A549 (cell line): ENCODE measurements at regions not wholly inside any gene's neighbourhood (a gene's known extent, or its start where the extent isn't known, plus 50 kb on each side); places are given as distances from the start of the nearest gene placed in this dataset.

Experiments used
- ATAC-seq, 2 experiments: fragments of 200-7000 bp in 1 of 2; fragments of >200 bp in 1 of 2; cut with Nextera tagmentation in 1 of 2; cut with Tn5 transposase in 1 of 2; 3 replicates each; pipeline versions ENCODE4 v1.8.0 to v1.9.1; 2018 to 2020; ENCODE audit warnings: mild to moderate bottlenecking in 1 of 2, moderate library complexity in 1 of 2
- CTCF ChIA-PET: fragments of 300-600 bp; sonication (Branson Sonifier 250); formaldehyde crosslinking; extraction: SDS; loops from one replicate; lab custom pipeline; 2021; ENCODE audit warnings: antibody characterized with exemption, inconsistent platforms; lab: Yijun Ruan, JAX
- POLR2A ChIA-PET: fragments of 350-600 bp; formaldehyde crosslinking; extraction: SDS; loops from one replicate; lab custom pipeline; 2021; ENCODE audit warnings: antibody characterized with exemption, inconsistent platforms; lab: Yijun Ruan, JAX
- DNase-seq, 2 experiments: peaks; one replicate each; pipeline versions ENCODE4 v3.0.0 to v3.0.0-alpha.2; 2011 to 2016; ENCODE audit warnings: low read depth in 1 of 2, low spot score in 1 of 2
- FAIRE-seq: peaks from 2 replicates; lab custom pipeline; 2011; peaks lifted over from hg19 to GRCh38; lab: Jason Lieb, UNC
- H3K27ac ChIP-seq, 2 experiments: fragments of >200 bp; sonication (Bioruptor Twin); formaldehyde crosslinking; 3 replicates each; pipeline ENCODE4 v1.5.1; 2016 to 2017
- H3K4me1 ChIP-seq: fragments of >200 bp; sonication (Bioruptor Twin); formaldehyde crosslinking; 3 replicates; pipeline ENCODE4 v1.6.1; 2016
- H3K4me2 ChIP-seq: fragments of >200 bp; sonication (Bioruptor Twin); formaldehyde crosslinking; 3 replicates; pipeline ENCODE4 v1.6.1; 2016
- H3K4me3 ChIP-seq: fragments of >200 bp; sonication (Bioruptor Twin); formaldehyde crosslinking; 3 replicates; pipeline ENCODE4 v1.5.1; 2016
- H3K9me3 ChIP-seq: fragments of >200 bp; sonication (Bioruptor Twin); formaldehyde crosslinking; 3 replicates; pipeline ENCODE4 v1.6.1; 2016
- BHLHE40 ChIP-seq: IDR thresholded peaks from 2 replicates; pipeline ENCODE4 v1.6.1; 2012; ENCODE audit warnings: low read depth, low read length, inconsistent platforms
- CBX2 ChIP-seq: fragments of 200-600 bp; sonication (generic); IDR thresholded peaks from 2 replicates; pipeline ENCODE4 v1.6.1; 2016; ENCODE audit warnings: low read depth, mild to moderate bottlenecking, borderline replicate concordance
- CBX8 ChIP-seq: fragments of 200-600 bp; sonication (generic); IDR thresholded peaks from 2 replicates; pipeline ENCODE4 v1.6.1; 2016
- EHMT2 ChIP-seq: fragments of 200-600 bp; sonication (generic); IDR thresholded peaks from 2 replicates; pipeline ENCODE4 v1.6.1; 2016; ENCODE audit warnings: antibody characterized with exemption, low read depth, mild to moderate bottlenecking, moderate library complexity
- EP300 ChIP-seq, 2 experiments: fragments of >200 bp; sonication (Bioruptor Twin); formaldehyde crosslinking; IDR thresholded peaks; 2 replicates in 1 of 2; 3 replicates in 1 of 2; pipeline ENCODE4 v1.6.1; 2016 to 2017
- ESRRA ChIP-seq: fragments of 150-350 bp; IDR thresholded peaks from 2 replicates; pipeline ENCODE4 v1.6.1; 2014; ENCODE audit warnings: mild to moderate bottlenecking, low read length, borderline replicate concordance
- FOSB ChIP-seq: fragments of 250-450 bp; sonication (Bioruptor Pico); IDR thresholded peaks from 2 replicates; pipeline ENCODE4 v1.5.0; 2020; ENCODE audit warnings: mild to moderate bottlenecking, moderate library complexity
- FOSL2 ChIP-seq, 2 experiments: fragments of 450-650 bp in 1 of 2; fragments of >200 bp in 1 of 2; sonication (Bioruptor Twin) in 1 of 2; formaldehyde crosslinking; IDR thresholded peaks; 2 replicates each; pipeline versions ENCODE4 v1.5.0 to v1.6.1; 2016 to 2020; ENCODE audit warnings: mild to moderate bottlenecking in 1 of 2, moderate library complexity in 1 of 2
- HDAC2 ChIP-seq: fragments of 200-600 bp; sonication (generic); IDR thresholded peaks from 2 replicates; pipeline ENCODE4 v1.6.1; 2016
- HOXA7 ChIP-seq: fragments of 250-450 bp; sonication (Bioruptor Pico); IDR thresholded peaks from 2 replicates; pipeline ENCODE4 v1.5.0; 2020; ENCODE audit warnings: mild to moderate bottlenecking, moderate library complexity
- HOXB13 ChIP-seq: fragments of 250-450 bp; sonication (Bioruptor Pico); IDR thresholded peaks from 2 replicates; pipeline ENCODE4 v1.5.0; 2020; ENCODE audit warnings: low read depth, mild to moderate bottlenecking, moderate library complexity
- JUN ChIP-seq, 2 experiments: fragments of >200 bp; sonication (Bioruptor Twin); formaldehyde crosslinking; IDR thresholded peaks; 2 replicates in 1 of 2; 3 replicates in 1 of 2; pipeline ENCODE4 v1.6.1; 2016 to 2017
- MYC ChIP-seq: IDR thresholded peaks from 2 replicates; pipeline ENCODE4 v1.6.1; 2012; ENCODE audit warnings: mild to moderate bottlenecking, inconsistent platforms, low read length, improper control_type of control experiment, borderline replicate concordance
- NFE2L2 ChIP-seq: fragments of 150-350 bp; conservative IDR thresholded peaks from 2 replicates; pipeline ENCODE4 v1.6.1; 2014; ENCODE audit warnings: low read length
- NPAS2 ChIP-seq: fragments of 250-450 bp; sonication (Bioruptor Pico); IDR thresholded peaks from 2 replicates; pipeline ENCODE4 v1.8.0; 2022; ENCODE audit warnings: mild to moderate bottlenecking, moderate library complexity, borderline replicate concordance
- NR3C1 ChIP-seq: fragments of >200 bp; sonication (Bioruptor Twin); formaldehyde crosslinking; IDR thresholded peaks from 3 replicates; pipeline ENCODE4 v1.6.1; 2017
- POLR2A ChIP-seq: IDR thresholded peaks from 2 replicates; pipeline ENCODE4 v1.6.1; 2012; ENCODE audit warnings: mild to moderate bottlenecking, low read length
- RCOR1 ChIP-seq: fragments of 150-350 bp; IDR thresholded peaks from 2 replicates; pipeline ENCODE4 v1.6.1; 2014; ENCODE audit warnings: antibody characterized with exemption, low read length, low read depth
- SMC3 ChIP-seq: fragments of >200 bp; sonication (Bioruptor Twin); formaldehyde crosslinking; IDR thresholded peaks from 3 replicates; pipeline ENCODE4 v1.6.1; 2018; ENCODE audit warnings: inconsistent platforms
- SREBF2 ChIP-seq: fragments of 450-650 bp; IDR thresholded peaks from 2 replicates; pipeline ENCODE4 v1.6.1; 2014; ENCODE audit warnings: mild to moderate bottlenecking, moderate library complexity
- TFCP2L1 ChIP-seq: fragments of 250-450 bp; sonication (Bioruptor Pico); IDR thresholded peaks from 2 replicates; pipeline ENCODE4 v1.5.0; 2021; ENCODE audit warnings: mild to moderate bottlenecking
- ZC3H11A ChIP-seq: fragments of 450-650 bp; IDR thresholded peaks from 2 replicates; pipeline ENCODE4 v1.6.1; 2014; ENCODE audit warnings: antibody characterized with exemption, mild to moderate bottlenecking
- ZNF302 ChIP-seq: fragments of 250-450 bp; sonication (Bioruptor Pico); IDR thresholded peaks from 2 replicates; pipeline ENCODE4 v1.9.0; 2021; ENCODE audit warnings: inconsistent platforms, mild to moderate bottlenecking, moderate library complexity
- WGBS: methylation state at CpG from one replicate; pipeline ENCODE4 v1.1.6; 2017; ENCODE audit errors: missing lambda C conversion rate; 5-methylcytosine and 5-hydroxymethylcytosine counted together
- TF ChIP-seq, protein P1 (sequence below): IDR thresholded peaks from 2 replicates; pipeline ENCODE4 v1.6.1; 2012
- TF ChIP-seq, protein P2 (sequence below): fragments of >200 bp; sonication (Bioruptor Twin); formaldehyde crosslinking; IDR thresholded peaks from 3 replicates; pipeline ENCODE4 v1.6.1; 2016
- TF ChIP-seq, protein P3 (sequence below): fragments of >200 bp; sonication (Bioruptor Twin); formaldehyde crosslinking; IDR thresholded peaks from 3 replicates; pipeline ENCODE4 v1.5.1; 2016
- TF ChIP-seq, protein P4 (sequence below): fragments of 150-350 bp; IDR thresholded peaks from 2 replicates; pipeline ENCODE4 v1.6.1; 2014; ENCODE audit warnings: low read depth, mild to moderate bottlenecking, low read length
- TF ChIP-seq, protein P5 (sequence below): fragments of 450-650 bp; IDR thresholded peaks from 2 replicates; pipeline ENCODE4 v1.6.1; 2014; ENCODE audit warnings: antibody characterized with exemption
- TF ChIP-seq, protein P6 (sequence below): IDR thresholded peaks from 2 replicates; pipeline ENCODE4 v1.6.1; 2012; ENCODE audit warnings: low read depth, borderline replicate concordance

DNA sequence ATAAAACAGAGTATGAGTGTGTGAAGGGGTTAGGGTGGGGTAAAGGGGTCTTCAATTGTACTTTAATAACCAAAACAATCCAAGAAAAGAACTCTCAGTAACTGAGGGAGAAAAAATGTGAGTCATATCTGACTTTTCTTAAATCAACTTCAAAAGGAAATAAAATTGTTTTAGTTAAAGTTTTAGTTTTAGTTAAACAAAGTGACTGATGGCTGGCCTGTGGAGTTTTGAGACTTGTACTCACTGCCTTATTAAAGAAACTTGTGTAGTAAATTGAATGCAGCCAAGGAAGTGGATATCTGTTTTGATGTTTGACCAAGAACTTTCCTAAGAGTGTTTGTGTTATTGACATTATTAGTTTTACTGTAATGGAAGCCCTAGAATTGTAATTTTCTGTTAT, 2032.6 kb downstream of the MAT2B start:
- Histone ChIP-seq H3K4me3 (no peak overlapping the region), H3K9me3 (no peaks in the 10 kb centered on the region), H3K27ac (no peak overlapping the region), H3K4me2 (no peak overlapping the region), H3K4me1 (no peaks in the 10 kb centered on the region)
- no peak for FAIRE-seq
- no peak for DNase-seq
- no peak for TF ChIP-seq FOSL2 (IDR thresholded peaks at IDR 0.05)
- no peak for TF ChIP-seq FOSL2 (CRISPR knock-in tag; IDR thresholded peaks at IDR 0.05)
- TF ChIP-seq HOXB13 (CRISPR knock-in tag): no peak
- TF ChIP-seq, protein P1, sequence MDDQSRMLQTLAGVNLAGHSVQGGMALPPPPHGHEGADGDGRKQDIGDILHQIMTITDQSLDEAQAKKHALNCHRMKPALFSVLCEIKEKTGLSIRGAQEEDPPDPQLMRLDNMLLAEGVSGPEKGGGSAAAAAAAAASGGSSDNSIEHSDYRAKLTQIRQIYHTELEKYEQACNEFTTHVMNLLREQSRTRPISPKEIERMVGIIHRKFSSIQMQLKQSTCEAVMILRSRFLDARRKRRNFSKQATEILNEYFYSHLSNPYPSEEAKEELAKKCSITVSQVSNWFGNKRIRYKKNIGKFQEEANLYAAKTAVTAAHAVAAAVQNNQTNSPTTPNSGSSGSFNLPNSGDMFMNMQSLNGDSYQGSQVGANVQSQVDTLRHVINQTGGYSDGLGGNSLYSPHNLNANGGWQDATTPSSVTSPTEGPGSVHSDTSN: no peak
- TF ChIP-seq HOXA7 (CRISPR knock-in tag): no peak
- no peak for TF ChIP-seq POLR2A
- TF ChIP-seq ZC3H11A: no peak
- TF ChIP-seq JUN (IDR thresholded peaks at IDR 0.05): no peak
- no peak for TF ChIP-seq TFCP2L1 (CRISPR knock-in tag)
- no peak for TF ChIP-seq NFE2L2
- no peak for TF ChIP-seq EP300 (IDR thresholded peaks at IDR 0.05)
- TF ChIP-seq CBX2: no peak
- TF ChIP-seq SREBF2: no peak
- no peak for TF ChIP-seq SMC3
- TF ChIP-seq, protein P2, sequence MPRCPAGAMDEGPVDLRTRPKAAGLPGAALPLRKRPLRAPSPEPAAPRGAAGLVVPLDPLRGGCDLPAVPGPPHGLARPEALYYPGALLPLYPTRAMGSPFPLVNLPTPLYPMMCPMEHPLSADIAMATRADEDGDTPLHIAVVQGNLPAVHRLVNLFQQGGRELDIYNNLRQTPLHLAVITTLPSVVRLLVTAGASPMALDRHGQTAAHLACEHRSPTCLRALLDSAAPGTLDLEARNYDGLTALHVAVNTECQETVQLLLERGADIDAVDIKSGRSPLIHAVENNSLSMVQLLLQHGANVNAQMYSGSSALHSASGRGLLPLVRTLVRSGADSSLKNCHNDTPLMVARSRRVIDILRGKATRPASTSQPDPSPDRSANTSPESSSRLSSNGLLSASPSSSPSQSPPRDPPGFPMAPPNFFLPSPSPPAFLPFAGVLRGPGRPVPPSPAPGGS: no peak
- no peak for TF ChIP-seq ESRRA
- TF ChIP-seq, protein P3, sequence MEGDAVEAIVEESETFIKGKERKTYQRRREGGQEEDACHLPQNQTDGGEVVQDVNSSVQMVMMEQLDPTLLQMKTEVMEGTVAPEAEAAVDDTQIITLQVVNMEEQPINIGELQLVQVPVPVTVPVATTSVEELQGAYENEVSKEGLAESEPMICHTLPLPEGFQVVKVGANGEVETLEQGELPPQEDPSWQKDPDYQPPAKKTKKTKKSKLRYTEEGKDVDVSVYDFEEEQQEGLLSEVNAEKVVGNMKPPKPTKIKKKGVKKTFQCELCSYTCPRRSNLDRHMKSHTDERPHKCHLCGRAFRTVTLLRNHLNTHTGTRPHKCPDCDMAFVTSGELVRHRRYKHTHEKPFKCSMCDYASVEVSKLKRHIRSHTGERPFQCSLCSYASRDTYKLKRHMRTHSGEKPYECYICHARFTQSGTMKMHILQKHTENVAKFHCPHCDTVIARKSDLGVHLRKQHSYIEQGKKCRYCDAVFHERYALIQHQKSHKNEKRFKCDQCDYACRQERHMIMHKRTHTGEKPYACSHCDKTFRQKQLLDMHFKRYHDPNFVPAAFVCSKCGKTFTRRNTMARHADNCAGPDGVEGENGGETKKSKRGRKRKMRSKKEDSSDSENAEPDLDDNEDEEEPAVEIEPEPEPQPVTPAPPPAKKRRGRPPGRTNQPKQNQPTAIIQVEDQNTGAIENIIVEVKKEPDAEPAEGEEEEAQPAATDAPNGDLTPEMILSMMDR: no peak
- no peak for TF ChIP-seq RCOR1
- no peak for TF ChIP-seq EHMT2
- no peak for TF ChIP-seq CBX8
- ATAC-seq: no peak
- ChIA-PET POLR2A (no interaction called here), CTCF (no interaction called here)

DNA sequence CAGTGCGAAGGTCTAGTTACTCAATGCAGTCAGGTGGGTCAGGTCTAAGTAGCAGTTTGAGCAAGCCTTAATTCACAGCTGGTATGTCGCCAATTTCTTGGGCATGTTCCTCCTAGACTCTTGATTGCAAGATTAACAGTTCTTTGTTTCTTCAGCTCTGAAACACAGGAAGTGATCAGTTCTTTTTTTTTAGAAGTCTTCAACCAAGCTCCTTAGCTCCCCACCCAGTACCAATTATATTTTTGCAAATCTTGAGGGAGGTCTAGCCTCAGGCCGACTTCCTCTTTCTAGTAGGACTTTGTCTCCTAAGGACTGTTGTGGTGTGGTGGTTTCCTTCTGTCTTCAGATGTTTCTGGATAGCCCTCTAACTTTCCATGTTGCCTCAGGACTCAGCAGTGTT, 2054.2 kb downstream of the MAT2B start:
- no peaks in the 10 kb centered on the region for H3K9me3 ChIP-seq
- TF ChIP-seq, protein P3: no peak
- TF ChIP-seq FOSL2 (IDR thresholded peaks at IDR 0.05) (no peak), FOSL2 (CRISPR knock-in tag; IDR thresholded peaks at IDR 0.05) (no peak), RCOR1 (no peak), NPAS2 (CRISPR knock-in tag) (no peak), ESRRA (no peak), POLR2A (no peak), ZC3H11A (no peak), ZNF302 (CRISPR knock-in tag) (no peak), CBX2 (no peak), FOSB (CRISPR knock-in tag) (no peak), NR3C1 (no peak), MYC (no peak), HDAC2 (no peak), BHLHE40 (no peak)
- TF ChIP-seq, protein P4, sequence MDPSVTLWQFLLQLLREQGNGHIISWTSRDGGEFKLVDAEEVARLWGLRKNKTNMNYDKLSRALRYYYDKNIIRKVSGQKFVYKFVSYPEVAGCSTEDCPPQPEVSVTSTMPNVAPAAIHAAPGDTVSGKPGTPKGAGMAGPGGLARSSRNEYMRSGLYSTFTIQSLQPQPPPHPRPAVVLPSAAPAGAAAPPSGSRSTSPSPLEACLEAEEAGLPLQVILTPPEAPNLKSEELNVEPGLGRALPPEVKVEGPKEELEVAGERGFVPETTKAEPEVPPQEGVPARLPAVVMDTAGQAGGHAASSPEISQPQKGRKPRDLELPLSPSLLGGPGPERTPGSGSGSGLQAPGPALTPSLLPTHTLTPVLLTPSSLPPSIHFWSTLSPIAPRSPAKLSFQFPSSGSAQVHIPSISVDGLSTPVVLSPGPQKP: no peak
- TF ChIP-seq, protein P5, sequence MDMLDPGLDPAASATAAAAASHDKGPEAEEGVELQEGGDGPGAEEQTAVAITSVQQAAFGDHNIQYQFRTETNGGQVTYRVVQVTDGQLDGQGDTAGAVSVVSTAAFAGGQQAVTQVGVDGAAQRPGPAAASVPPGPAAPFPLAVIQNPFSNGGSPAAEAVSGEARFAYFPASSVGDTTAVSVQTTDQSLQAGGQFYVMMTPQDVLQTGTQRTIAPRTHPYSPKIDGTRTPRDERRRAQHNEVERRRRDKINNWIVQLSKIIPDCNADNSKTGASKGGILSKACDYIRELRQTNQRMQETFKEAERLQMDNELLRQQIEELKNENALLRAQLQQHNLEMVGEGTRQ: no peak
- TF ChIP-seq, protein P6, sequence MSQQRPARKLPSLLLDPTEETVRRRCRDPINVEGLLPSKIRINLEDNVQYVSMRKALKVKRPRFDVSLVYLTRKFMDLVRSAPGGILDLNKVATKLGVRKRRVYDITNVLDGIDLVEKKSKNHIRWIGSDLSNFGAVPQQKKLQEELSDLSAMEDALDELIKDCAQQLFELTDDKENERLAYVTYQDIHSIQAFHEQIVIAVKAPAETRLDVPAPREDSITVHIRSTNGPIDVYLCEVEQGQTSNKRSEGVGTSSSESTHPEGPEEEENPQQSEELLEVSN: no peak
- FAIRE-seq: no peak
- no peak overlapping the region for H3K4me3 ChIP-seq
- no peak overlapping the region for H3K4me2 ChIP-seq
- CTCF ChIA-PET: no interaction called here
- H3K4me1 ChIP-seq: no peaks in the 10 kb centered on the region
- DNase-seq: no peak
- POLR2A ChIA-PET: no interaction called here
- ATAC-seq: no peak
- no peak overlapping the region for H3K27ac ChIP-seq
- WGBS: 4% methylated on average over 3 of the region's 3 CpGs
